Bronchial epithelial cell (primary cell): ENCODE measurements at regions not wholly inside any gene's neighbourhood (a gene's known extent, or its start where the extent isn't known, plus 50 kb on each side); places are given as distances from the start of the nearest gene placed in this dataset.

ENCODE experiments used
- DNase-seq: peaks from one replicate; pipeline ENCODE4 v3.0.0-alpha.2; 2010; ENCODE audit warnings: low read depth
- FAIRE-seq: peaks from 2 replicates; lab custom pipeline; 2011; peaks lifted over from hg19 to GRCh38; lab: Jason Lieb, UNC
- H3K27me3 ChIP-seq: 2 replicates; pipeline ENCODE4 v1.5.1; 2011; ENCODE audit warnings: low read length; ENCODE audit not compliant: control insufficient read depth, insufficient read depth
- H3K36me3 ChIP-seq: 2 replicates; pipeline ENCODE4 v1.5.1; 2011; ENCODE audit warnings: low read length; ENCODE audit not compliant: control insufficient read depth, insufficient read depth
- H3K4me3 ChIP-seq: 2 replicates; pipeline ENCODE4 v1.5.1; 2011; ENCODE audit warnings: mild to moderate bottlenecking, low read depth, low read length, control low read depth
- TF ChIP-seq, protein P1 (sequence below): IDR thresholded peaks from 2 replicates; pipeline ENCODE4 v1.5.1; 2011; ENCODE audit warnings: mild to moderate bottlenecking, moderate library complexity, low read length, control low read depth, inconsistent platforms; ENCODE audit not compliant: insufficient read depth, severe bottlenecking

GRCh38 chr1:29958271-29958670 is 721.9 kb downstream of the PTPRU start:
- H3K4me3 ChIP-seq = no peak overlapping the region
- TF ChIP-seq, protein P1, sequence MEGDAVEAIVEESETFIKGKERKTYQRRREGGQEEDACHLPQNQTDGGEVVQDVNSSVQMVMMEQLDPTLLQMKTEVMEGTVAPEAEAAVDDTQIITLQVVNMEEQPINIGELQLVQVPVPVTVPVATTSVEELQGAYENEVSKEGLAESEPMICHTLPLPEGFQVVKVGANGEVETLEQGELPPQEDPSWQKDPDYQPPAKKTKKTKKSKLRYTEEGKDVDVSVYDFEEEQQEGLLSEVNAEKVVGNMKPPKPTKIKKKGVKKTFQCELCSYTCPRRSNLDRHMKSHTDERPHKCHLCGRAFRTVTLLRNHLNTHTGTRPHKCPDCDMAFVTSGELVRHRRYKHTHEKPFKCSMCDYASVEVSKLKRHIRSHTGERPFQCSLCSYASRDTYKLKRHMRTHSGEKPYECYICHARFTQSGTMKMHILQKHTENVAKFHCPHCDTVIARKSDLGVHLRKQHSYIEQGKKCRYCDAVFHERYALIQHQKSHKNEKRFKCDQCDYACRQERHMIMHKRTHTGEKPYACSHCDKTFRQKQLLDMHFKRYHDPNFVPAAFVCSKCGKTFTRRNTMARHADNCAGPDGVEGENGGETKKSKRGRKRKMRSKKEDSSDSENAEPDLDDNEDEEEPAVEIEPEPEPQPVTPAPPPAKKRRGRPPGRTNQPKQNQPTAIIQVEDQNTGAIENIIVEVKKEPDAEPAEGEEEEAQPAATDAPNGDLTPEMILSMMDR = no peak
- H3K36me3 ChIP-seq = no peaks in the 10 kb centered on the region
- no peak for DNase-seq
- no peaks in the 10 kb centered on the region for H3K27me3 ChIP-seq
- FAIRE-seq = no peak

DNA sequence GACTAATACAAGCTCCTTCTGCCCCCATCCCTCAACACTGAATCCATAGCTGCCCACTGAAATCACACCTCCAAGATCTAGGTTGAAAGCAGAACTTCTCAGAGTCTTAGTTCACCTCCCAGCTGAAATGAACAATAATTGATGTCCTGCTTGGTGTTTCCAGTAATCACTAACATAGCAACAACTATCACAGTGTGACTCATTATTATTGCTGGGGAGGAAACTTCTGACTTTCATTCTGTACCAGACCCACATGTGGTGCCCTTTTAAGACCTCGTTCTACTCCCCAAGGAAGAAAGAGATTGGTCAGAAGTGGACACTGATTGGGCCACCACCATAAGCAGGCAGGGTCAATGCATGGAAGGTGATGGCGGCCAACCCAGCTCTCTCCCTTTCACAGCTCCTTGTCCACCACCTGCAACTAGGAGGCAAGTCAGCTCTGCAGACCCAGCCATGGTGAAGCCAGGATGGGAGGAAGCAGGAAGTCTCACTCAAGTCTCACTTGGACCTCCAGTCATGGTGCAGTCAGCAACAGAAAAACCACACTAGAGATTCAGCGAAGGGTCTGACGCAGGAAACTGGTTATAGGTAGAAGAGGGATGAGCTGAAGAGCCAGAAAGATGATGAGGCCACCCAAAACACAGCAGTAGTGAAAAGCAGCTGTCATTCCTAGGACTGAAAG is 720.2 kb downstream of the PTPRU start:
- peak; percentile 93 for FAIRE-seq
- H3K36me3 ChIP-seq = no peaks in the 10 kb centered on the region
- no peak for DNase-seq
- TF ChIP-seq, protein P1 = no peak
- H3K27me3 ChIP-seq = no peaks in the 10 kb centered on the region
- no peak overlapping the region for H3K4me3 ChIP-seq

DNA sequence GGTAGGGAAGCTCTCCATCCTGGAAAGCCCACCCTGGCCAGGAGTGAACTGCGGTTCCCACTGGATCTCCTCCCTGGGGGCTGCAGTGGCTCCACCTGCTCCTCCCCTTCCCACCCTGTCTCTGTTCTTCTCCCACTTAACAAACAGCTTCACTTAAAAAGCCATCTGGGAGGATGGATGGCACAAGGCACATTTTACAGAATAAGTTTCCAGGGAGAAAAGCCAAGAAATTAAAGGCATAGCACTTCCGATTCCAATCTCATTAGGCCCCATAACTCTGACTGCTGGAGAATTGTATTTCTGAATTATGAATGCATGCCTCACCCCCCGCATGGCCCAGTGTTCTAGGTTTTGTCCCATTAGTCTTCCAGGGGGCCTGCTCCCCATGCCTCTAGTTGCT is 718.3 kb downstream of the PTPRU start:
- H3K36me3 ChIP-seq = no peaks in the 10 kb centered on the region
- FAIRE-seq (no peak), DNase-seq (no peak)
- H3K4me3 ChIP-seq = no peak overlapping the region
- TF ChIP-seq, protein P1 = no peak
- no peaks in the 10 kb centered on the region for H3K27me3 ChIP-seq

DNA sequence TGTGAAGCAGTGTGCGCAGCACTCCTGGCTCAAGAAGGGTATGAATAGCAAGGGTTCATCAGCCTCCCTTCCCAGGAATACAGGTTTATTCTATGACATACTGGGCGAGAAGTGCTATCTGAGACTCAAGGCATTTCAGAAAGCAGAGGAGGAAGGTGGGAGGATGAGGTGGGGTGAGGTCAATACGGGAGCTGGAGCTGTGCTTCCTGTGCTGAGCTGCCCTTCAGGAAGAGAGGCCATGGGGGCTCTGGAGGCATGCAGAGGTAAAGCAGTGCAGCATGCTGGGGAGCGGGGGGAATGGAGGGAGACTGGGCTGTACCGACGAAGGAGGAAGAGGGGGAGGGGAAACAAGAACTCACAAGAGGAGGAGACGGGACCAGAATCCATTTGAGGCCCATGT is 717.6 kb downstream of the PTPRU start:
- no peak overlapping the region for H3K4me3 ChIP-seq
- FAIRE-seq = no peak
- no peak for DNase-seq
- TF ChIP-seq, protein P1 = no peak
- no peaks in the 10 kb centered on the region for H3K36me3 ChIP-seq
- H3K27me3 ChIP-seq = no peaks in the 10 kb centered on the region

DNA sequence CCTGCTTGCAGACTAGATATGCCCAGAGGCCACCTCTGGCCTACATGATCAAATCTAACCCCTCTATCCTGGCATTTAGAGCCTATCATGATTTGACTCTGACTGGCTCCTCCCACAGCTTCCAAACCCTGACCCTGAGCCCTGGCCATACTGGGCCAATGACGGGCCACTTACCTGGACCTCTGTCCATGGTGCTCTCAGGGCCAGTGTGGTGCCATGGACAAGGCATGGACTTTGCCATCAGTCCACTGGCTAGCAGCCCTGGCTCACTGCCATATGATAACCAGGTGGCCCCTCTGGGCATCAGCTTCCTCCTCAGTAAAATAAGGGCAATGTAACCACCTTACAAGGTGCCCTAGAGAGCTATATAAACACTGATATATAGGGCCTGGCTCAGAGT is 713.4 kb downstream of the PTPRU start:
- FAIRE-seq = no peak

More for the DNA sequence above, 713.4 kb downstream of the PTPRU start:
- Histone ChIP-seq H3K27me3 (no peaks in the 10 kb centered on the region), H3K36me3 (no peaks in the 10 kb centered on the region), H3K4me3 (no peak overlapping the region)
- TF ChIP-seq, protein P1 = no peak
- no peak for DNase-seq
